ENCODE measurements at regions not wholly inside any gene's neighbourhood (a gene's known extent, or its start where the extent isn't known, plus 50 kb on each side); places are given as distances from the start of the nearest gene placed in this dataset.

GRCh38 chr21:38714039-38714817 is 91.5 kb upstream of the ETS2 start:
- no TSS peak for BruUV-seq (replicated peaks)
- no peak for DNase-seq
- intact Hi-C loops (cut with micrococcal nuclease; ENCODE audit: unreplicated experiment), result loop anchor here (5.0 kb wide), 1 partner anchor 207 kb away; no protein-coding TSS in a partner anchor
- CTCF ChIA-PET, result no interaction called here
- TF ChIP-seq CTCF (IDR thresholded peaks at IDR 0.05; ENCODE audit: unreplicated experiment), result no peak
- H3K4me1 Mint-ChIP-seq (ENCODE audit: low read depth, unreplicated experiment), result no peaks in the 10 kb centered on the region
- H3K27me3 Mint-ChIP-seq (ENCODE audit: unreplicated experiment), result no peaks in the 10 kb centered on the region
- H3K36me3 Mint-ChIP-seq (ENCODE audit: insufficient read depth, unreplicated experiment), result no peaks in the 10 kb centered on the region
- no peak overlapping the region for H3K27ac Mint-ChIP-seq (ENCODE audit: unreplicated experiment)
- H3K9me3 Mint-ChIP-seq (ENCODE audit: low read depth, unreplicated experiment), result no peaks in the 10 kb centered on the region
- no peak overlapping the region for H3K4me3 Mint-ChIP-seq (ENCODE audit: low read depth, unreplicated experiment)

- Mint-ChIP-seq H3K4me3 (ENCODE audit: low read depth, unreplicated experiment) (no peak overlapping the region), H3K27me3 (ENCODE audit: unreplicated experiment) (no peaks in the 10 kb centered on the region), H3K4me1 (ENCODE audit: low read depth, unreplicated experiment) (no peaks in the 10 kb centered on the region), H3K9me3 (ENCODE audit: low read depth, unreplicated experiment) (no peaks in the 10 kb centered on the region), H3K27ac (ENCODE audit: unreplicated experiment) (no peak overlapping the region), H3K36me3 (ENCODE audit: insufficient read depth, unreplicated experiment) (no peaks in the 10 kb centered on the region)
- TF ChIP-seq CTCF (IDR thresholded peaks at IDR 0.05; ENCODE audit: unreplicated experiment), result no peak
- CTCF ChIA-PET, result no interaction called here
- BruUV-seq (replicated peaks), result no TSS peak
- no peak for DNase-seq
- intact Hi-C loops (cut with micrococcal nuclease; ENCODE audit: unreplicated experiment), result loop anchor here (5.0 kb wide), 1 partner anchor 208 kb away; no protein-coding TSS in a partner anchor
Observed at GRCh38 chr21:38714999-38715398, 90.7 kb upstream of the ETS2 start.

- no peak for TF ChIP-seq CTCF (IDR thresholded peaks at IDR 0.05; ENCODE audit: unreplicated experiment)
- no peaks in the 10 kb centered on the region for H3K36me3 Mint-ChIP-seq (ENCODE audit: insufficient read depth, unreplicated experiment)
- H3K4me1 Mint-ChIP-seq (ENCODE audit: low read depth, unreplicated experiment), result no peaks in the 10 kb centered on the region
- BruUV-seq (replicated peaks), result no TSS peak
- no peak for DNase-seq
- H3K9me3 Mint-ChIP-seq (ENCODE audit: low read depth, unreplicated experiment), result no peaks in the 10 kb centered on the region
- no peak overlapping the region for H3K27ac Mint-ChIP-seq (ENCODE audit: unreplicated experiment)
- intact Hi-C loops (cut with micrococcal nuclease; ENCODE audit: unreplicated experiment), result no loop called here
- no peak overlapping the region for H3K4me3 Mint-ChIP-seq (ENCODE audit: low read depth, unreplicated experiment)
- no peaks in the 10 kb centered on the region for H3K27me3 Mint-ChIP-seq (ENCODE audit: unreplicated experiment)
- CTCF ChIA-PET, result no interaction called here
Observed at GRCh38 chr21:38716088-38716487, 89.6 kb upstream of the ETS2 start.

DNA sequence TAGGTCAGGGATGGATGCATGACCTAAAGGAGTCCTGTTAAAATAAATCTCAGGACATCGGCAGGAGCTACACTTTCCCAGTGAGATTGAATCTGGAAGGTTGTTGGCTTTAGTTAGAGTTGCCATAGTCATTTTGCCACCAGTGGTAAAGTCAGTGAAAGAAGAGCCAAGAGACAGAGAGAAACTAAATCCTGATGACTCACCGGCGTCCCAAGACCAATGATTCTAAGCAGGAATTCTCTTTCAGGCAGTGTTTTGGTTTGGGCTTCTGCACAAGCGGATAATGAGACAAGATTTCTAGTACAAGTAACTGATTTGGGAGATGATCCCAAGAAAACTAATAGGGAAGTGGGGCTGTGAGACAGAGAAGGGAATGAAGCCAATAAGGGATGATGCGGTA is 88.8 kb upstream of the ETS2 start:
- H3K4me1 Mint-ChIP-seq (ENCODE audit: low read depth, unreplicated experiment), result no peaks in the 10 kb centered on the region
- no peak for DNase-seq
- no peaks in the 10 kb centered on the region for H3K27me3 Mint-ChIP-seq (ENCODE audit: unreplicated experiment)
- H3K4me3 Mint-ChIP-seq (ENCODE audit: low read depth, unreplicated experiment), result no peak overlapping the region
- intact Hi-C loops (cut with micrococcal nuclease; ENCODE audit: unreplicated experiment), result no loop called here
- H3K9me3 Mint-ChIP-seq (ENCODE audit: low read depth, unreplicated experiment), result no peaks in the 10 kb centered on the region
- no peak overlapping the region for H3K27ac Mint-ChIP-seq (ENCODE audit: unreplicated experiment)
- no peaks in the 10 kb centered on the region for H3K36me3 Mint-ChIP-seq (ENCODE audit: insufficient read depth, unreplicated experiment)
- CTCF ChIA-PET, result no interaction called here
- TF ChIP-seq CTCF (IDR thresholded peaks at IDR 0.05; ENCODE audit: unreplicated experiment), result no peak
- BruUV-seq (replicated peaks), result no TSS peak

All from Calu3 (cell line).